Cardiac fibroblast (primary cell): ENCODE measurements at regions not wholly inside any gene's neighbourhood (a gene's known extent, or its start where the extent isn't known, plus 50 kb on each side); places are given as distances from the start of the nearest gene placed in this dataset.

Source experiments
- DNase-seq, 2 donors: peaks; one replicate each; pipeline versions ENCODE4 v3.0.0 to v3.0.0-alpha.2; 2010; ENCODE audit warnings: low read depth in 2 of 2
- H3K4me3 ChIP-seq, 2 donors: replicated peaks in 1 of 2; 1 replicate in 1 of 2; 2 replicates in 1 of 2; pipeline ENCODE4 v1.5.1; 2011; ENCODE audit warnings: low read depth in 2 of 2, low read length in 2 of 2, mild to moderate bottlenecking in 2 of 2, moderate library complexity in 1 of 2
- CTCF ChIP-seq: IDR thresholded peaks from one replicate; pipeline ENCODE4 v1.5.1; 2011; ENCODE audit warnings: low read depth, mild to moderate bottlenecking, low read length, inconsistent platforms

GRCh38 chr22:47381240-47381639, 618.8 kb downstream of the TBC1D22A start:
- DNase-seq = no peak
- H3K4me3 ChIP-seq = no peak overlapping the region
- TF ChIP-seq CTCF = no peak

GRCh38 chr22:47380692-47381091, 618.2 kb downstream of the TBC1D22A start:
- no peak overlapping the region for H3K4me3 ChIP-seq
- no peak for DNase-seq
- no peak for TF ChIP-seq CTCF

- DNase-seq = no peak
- no peak overlapping the region for H3K4me3 ChIP-seq
- no peak for TF ChIP-seq CTCF
These were observed 616.6 kb downstream of the TBC1D22A start for GRCh38 chr22:47379037-47379436.

GRCh38 chr22:47377926-47378560, 615.6 kb downstream of the TBC1D22A start:
- DNase-seq = no peak
- no peak for TF ChIP-seq CTCF

GRCh38 chr22:47376901-47377505, 614.6 kb downstream of the TBC1D22A start:
- no peak for TF ChIP-seq CTCF
- no peak for DNase-seq
- no peak overlapping the region for H3K4me3 ChIP-seq

More at GRCh38 chr22:47377926-47378560, 615.6 kb downstream of the TBC1D22A start:
- H3K4me3 ChIP-seq = no peak overlapping the region

- H3K4me3 ChIP-seq = no peak overlapping the region
- DNase-seq = no peak
- TF ChIP-seq CTCF = no peak
These were observed 613.9 kb downstream of the TBC1D22A start for GRCh38 chr22:47376322-47376700.
